Spleen (tissue), 7 donors: ENCODE measurements at regions not wholly inside any gene's neighbourhood (a gene's known extent, or its start where the extent isn't known, plus 50 kb on each side); places are given as distances from the start of the nearest gene placed in this dataset.

Source experiments
- CTCF ChIP-seq, 11 experiments: fragments of 200-600 bp in 7 of 11; fragments of 450-650 bp in 4 of 11; sonication (generic) in 4 of 11; IDR thresholded peaks in 8 of 11; conservative IDR thresholded peaks in 3 of 11; 1 replicate in 7 of 11; 2 replicates in 4 of 11; pipeline versions ENCODE4 v1.4.0 to v1.8.0; 2016 to 2021; ENCODE audit warnings: antibody characterized with exemption in 11 of 11, inconsistent platforms in 4 of 11, mild to moderate bottlenecking in 1 of 11
- POLR2A ChIP-seq, 3 donors: fragments of 450-650 bp; IDR thresholded peaks; one replicate each; pipeline ENCODE4 v1.5.1; 2017; ENCODE audit warnings: antibody characterized with exemption in 3 of 3, mild to moderate bottlenecking in 1 of 3
- donor health status: DM: no; HTN: no; CAD: no; lungs with moderate emphysema.
- donor health status: DM: no; HTN: no; CAD: no.
- donor health status: DM: no; HTN: no; CAD: no.

- TF ChIP-seq CTCF (IDR thresholded peaks at IDR 0.05 in 8 of 11, conservative IDR thresholded peaks at IDR 0.05 in 3 of 11) (no peak), POLR2A (IDR thresholded peaks at IDR 0.05) (no peak)
Measured at GRCh38 chr10:43318456-43318855, 51.6 kb upstream of the RASGEF1A start.
